A549 (cell line): ENCODE measurements at regions not wholly inside any gene's neighbourhood (a gene's known extent, or its start where the extent isn't known, plus 50 kb on each side); places are given as distances from the start of the nearest gene placed in this dataset.

Source experiments
- ATAC-seq, 2 experiments: fragments of 200-7000 bp in 1 of 2; fragments of >200 bp in 1 of 2; cut with Nextera tagmentation in 1 of 2; cut with Tn5 transposase in 1 of 2; 3 replicates each; pipeline versions ENCODE4 v1.8.0 to v1.9.1; 2018 to 2020; ENCODE audit warnings: mild to moderate bottlenecking in 1 of 2, moderate library complexity in 1 of 2
- CTCF ChIA-PET: fragments of 300-600 bp; sonication (Branson Sonifier 250); formaldehyde crosslinking; extraction: SDS; loops from one replicate; lab custom pipeline; 2021; ENCODE audit warnings: antibody characterized with exemption, inconsistent platforms; lab: Yijun Ruan, JAX
- POLR2A ChIA-PET: fragments of 350-600 bp; formaldehyde crosslinking; extraction: SDS; loops from one replicate; lab custom pipeline; 2021; ENCODE audit warnings: antibody characterized with exemption, inconsistent platforms; lab: Yijun Ruan, JAX
- DNase-seq, 2 experiments: peaks; one replicate each; pipeline versions ENCODE4 v3.0.0 to v3.0.0-alpha.2; 2011 to 2016; ENCODE audit warnings: low read depth in 1 of 2, low spot score in 1 of 2
- FAIRE-seq: peaks from 2 replicates; lab custom pipeline; 2011; peaks lifted over from hg19 to GRCh38; lab: Jason Lieb, UNC
- H3K27ac ChIP-seq, 2 experiments: fragments of >200 bp; sonication (Bioruptor Twin); formaldehyde crosslinking; 3 replicates each; pipeline ENCODE4 v1.5.1; 2016 to 2017
- H3K4me1 ChIP-seq: fragments of >200 bp; sonication (Bioruptor Twin); formaldehyde crosslinking; 3 replicates; pipeline ENCODE4 v1.6.1; 2016
- H3K4me2 ChIP-seq: fragments of >200 bp; sonication (Bioruptor Twin); formaldehyde crosslinking; 3 replicates; pipeline ENCODE4 v1.6.1; 2016
- H3K4me3 ChIP-seq: fragments of >200 bp; sonication (Bioruptor Twin); formaldehyde crosslinking; 3 replicates; pipeline ENCODE4 v1.5.1; 2016
- H3K9me3 ChIP-seq: fragments of >200 bp; sonication (Bioruptor Twin); formaldehyde crosslinking; 3 replicates; pipeline ENCODE4 v1.6.1; 2016
- BHLHE40 ChIP-seq: IDR thresholded peaks from 2 replicates; pipeline ENCODE4 v1.6.1; 2012; ENCODE audit warnings: low read depth, low read length, inconsistent platforms
- CBX8 ChIP-seq: fragments of 200-600 bp; sonication (generic); IDR thresholded peaks from 2 replicates; pipeline ENCODE4 v1.6.1; 2016
- CEBPB ChIP-seq, 2 experiments: fragments of >200 bp in 1 of 2; sonication (Bioruptor Twin) in 1 of 2; formaldehyde crosslinking in 1 of 2; IDR thresholded peaks; 2 replicates each; pipeline ENCODE4 v1.6.1; 2012 to 2016
- CHD2 ChIP-seq: fragments of 150-350 bp; IDR thresholded peaks from 2 replicates; pipeline ENCODE4 v1.6.1; 2014; ENCODE audit warnings: low read length; ENCODE audit not compliant: partially characterized antibody
- CTCF ChIP-seq: fragments of >200 bp; sonication (Bioruptor Twin); formaldehyde crosslinking; IDR thresholded peaks from 3 replicates; pipeline ENCODE4 v1.5.1; 2016
- EHMT2 ChIP-seq: fragments of 200-600 bp; sonication (generic); IDR thresholded peaks from 2 replicates; pipeline ENCODE4 v1.6.1; 2016; ENCODE audit warnings: antibody characterized with exemption, low read depth, mild to moderate bottlenecking, moderate library complexity
- FOSB ChIP-seq: fragments of 250-450 bp; sonication (Bioruptor Pico); IDR thresholded peaks from 2 replicates; pipeline ENCODE4 v1.5.0; 2020; ENCODE audit warnings: mild to moderate bottlenecking, moderate library complexity
- FOXS1 ChIP-seq: fragments of 250-450 bp; sonication (Bioruptor Pico); IDR thresholded peaks from 2 replicates; pipeline ENCODE4 v1.5.0; 2020; ENCODE audit warnings: mild to moderate bottlenecking, moderate library complexity
- HDAC2 ChIP-seq: fragments of 200-600 bp; sonication (generic); IDR thresholded peaks from 2 replicates; pipeline ENCODE4 v1.6.1; 2016
- HEYL ChIP-seq: fragments of 250-450 bp; sonication (Bioruptor Pico); IDR thresholded peaks from 2 replicates; pipeline ENCODE4 v1.8.0; 2021; ENCODE audit warnings: mild to moderate bottlenecking, moderate library complexity
- HMGXB4 ChIP-seq: fragments of 250-450 bp; sonication (Bioruptor Pico); IDR thresholded peaks from 2 replicates; pipeline ENCODE4 v1.5.0; 2021; ENCODE audit warnings: mild to moderate bottlenecking, moderate library complexity, borderline replicate concordance
- HOXA7 ChIP-seq: fragments of 250-450 bp; sonication (Bioruptor Pico); IDR thresholded peaks from 2 replicates; pipeline ENCODE4 v1.5.0; 2020; ENCODE audit warnings: mild to moderate bottlenecking, moderate library complexity
- HOXB13 ChIP-seq: fragments of 250-450 bp; sonication (Bioruptor Pico); IDR thresholded peaks from 2 replicates; pipeline ENCODE4 v1.5.0; 2020; ENCODE audit warnings: low read depth, mild to moderate bottlenecking, moderate library complexity
- HOXB5 ChIP-seq: fragments of 250-450 bp; sonication (Bioruptor Pico); IDR thresholded peaks from 2 replicates; pipeline ENCODE4 v1.5.0; 2020; ENCODE audit warnings: mild to moderate bottlenecking, moderate library complexity
- KDM5A ChIP-seq: fragments of 200-600 bp; sonication (generic); IDR thresholded peaks from 2 replicates; pipeline ENCODE4 v1.6.1; 2016; ENCODE audit warnings: antibody characterized with exemption, mild to moderate bottlenecking
- NPAS2 ChIP-seq: fragments of 250-450 bp; sonication (Bioruptor Pico); IDR thresholded peaks from 2 replicates; pipeline ENCODE4 v1.8.0; 2022; ENCODE audit warnings: mild to moderate bottlenecking, moderate library complexity, borderline replicate concordance
- PBX3 ChIP-seq: IDR thresholded peaks from 2 replicates; pipeline ENCODE4 v1.6.1; 2012
- POLR2A ChIP-seq: IDR thresholded peaks from 2 replicates; pipeline ENCODE4 v1.6.1; 2012; ENCODE audit warnings: mild to moderate bottlenecking, low read length
- RAD21 ChIP-seq, 2 experiments: fragments of >200 bp in 1 of 2; sonication (Bioruptor Twin) in 1 of 2; formaldehyde crosslinking in 1 of 2; IDR thresholded peaks in 1 of 2; conservative IDR thresholded peaks in 1 of 2; 2 replicates in 1 of 2; 3 replicates in 1 of 2; pipeline ENCODE4 v1.6.1; 2012 to 2018; ENCODE audit warnings: inconsistent platforms in 1 of 2
- RCOR1 ChIP-seq: fragments of 150-350 bp; IDR thresholded peaks from 2 replicates; pipeline ENCODE4 v1.6.1; 2014; ENCODE audit warnings: antibody characterized with exemption, low read length, low read depth
- RFX5 ChIP-seq: fragments of 450-650 bp; IDR thresholded peaks from 2 replicates; pipeline ENCODE4 v1.7.1; 2014; ENCODE audit warnings: antibody characterized with exemption, mild to moderate bottlenecking, moderate library complexity
- TFCP2L1 ChIP-seq: fragments of 250-450 bp; sonication (Bioruptor Pico); IDR thresholded peaks from 2 replicates; pipeline ENCODE4 v1.5.0; 2021; ENCODE audit warnings: mild to moderate bottlenecking
- ZFP36 ChIP-seq: fragments of 450-650 bp; IDR thresholded peaks from 2 replicates; pipeline ENCODE4 v1.6.1; 2014; ENCODE audit warnings: borderline replicate concordance; ENCODE audit not compliant: partially characterized antibody
- ZNF302 ChIP-seq: fragments of 250-450 bp; sonication (Bioruptor Pico); IDR thresholded peaks from 2 replicates; pipeline ENCODE4 v1.9.0; 2021; ENCODE audit warnings: inconsistent platforms, mild to moderate bottlenecking, moderate library complexity
- WGBS: methylation state at CpG from one replicate; pipeline ENCODE4 v1.1.6; 2017; ENCODE audit errors: missing lambda C conversion rate; 5-methylcytosine and 5-hydroxymethylcytosine counted together

- FAIRE-seq, result no peak
Observed at GRCh38 chr15:62795171-62795570, 247.4 kb upstream of the TPM1 start.

GRCh38 chr15:62795700-62796695 is 246.5 kb upstream of the TPM1 start:
- no peak for FAIRE-seq
- TF ChIP-seq CTCF (no peak), RCOR1 (no peak), HOXB13 (CRISPR knock-in tag) (no peak), POLR2A (no peak), CBX8 (no peak), CEBPB (IDR thresholded peaks at IDR 0.05) (no peak), HDAC2 (no peak), PBX3 (no peak), RAD21 (conservative IDR thresholded peaks at IDR 0.05 in 1 of 2, IDR thresholded peaks at IDR 0.05 in 1 of 2) (no peak), ZFP36 (no peak), HMGXB4 (no peak), CHD2 (no peak), NPAS2 (CRISPR knock-in tag) (no peak), ZNF302 (CRISPR knock-in tag) (no peak), EHMT2 (no peak), BHLHE40 (no peak), HOXA7 (no peak), FOSB (CRISPR knock-in tag) (no peak), TFCP2L1 (CRISPR knock-in tag) (no peak), KDM5A (no peak)
- no peak overlapping the region for H3K4me2 ChIP-seq
- no peak overlapping the region; a peak in 1 of 6 replicates for H3K27ac ChIP-seq
- no peak for DNase-seq
- ChIA-PET CTCF (interaction anchor here (0.6 to 6.9 kb wide), 7 partner anchors 9 to 252 kb away, joined by 3 to 25 read pairs (median 4); partner anchors contain the start of gene TPM1), POLR2A (no interaction called here)
- peaks cover 2% of the 10 kb centered on the region; the same call in 1 of the 3 replicates for H3K4me1 ChIP-seq
- ATAC-seq, result no peak
- 90% methylated on average over 20 of the region's 20 CpGs for WGBS
- no peak overlapping the region for H3K4me3 ChIP-seq
- no peaks in the 10 kb centered on the region for H3K9me3 ChIP-seq

More at GRCh38 chr15:62795171-62795570, 247.4 kb upstream of the TPM1 start:
- peaks cover 2% of the 10 kb centered on the region; the same call in 1 of the 3 replicates for H3K4me1 ChIP-seq
- 84% methylated on average over 13 of the region's 13 CpGs for WGBS
- DNase-seq, result no peak
- CTCF ChIA-PET, result interaction anchor here (0.6 to 6.9 kb wide), 5 partner anchors 11 to 253 kb away, joined by 3 to 25 read pairs (median 3); partner anchors contain the start of gene TPM1
- TF ChIP-seq CEBPB (IDR thresholded peaks at IDR 0.05) (no peak), POLR2A (no peak), TFCP2L1 (CRISPR knock-in tag) (no peak), FOXS1 (CRISPR knock-in tag) (no peak), HOXB5 (CRISPR knock-in tag) (no peak), RFX5 (no peak), HEYL (CRISPR knock-in tag) (no peak)
- no peak for ATAC-seq
- POLR2A ChIA-PET, result no interaction called here
- H3K27ac ChIP-seq, result peak overlapping the region in 1 of 2 experiments; percentile 16; a peak in 1 of 6 replicates
- H3K4me3 ChIP-seq, result no peak overlapping the region
- H3K4me2 ChIP-seq, result no peak overlapping the region
- no peaks in the 10 kb centered on the region for H3K9me3 ChIP-seq
